ENCODE measurements at regions not wholly inside any gene's neighbourhood (a gene's known extent, or its start where the extent isn't known, plus 50 kb on each side); places are given as distances from the start of the nearest gene placed in this dataset.

GRCh38 chr9:109940561-109940960 lies 160.6 kb downstream of the PALM2AKAP2 start:
- DNase-seq (ENCODE audit: extremely low read depth in 1 of 2, low read depth in 1 of 2) = no peak

DNA sequence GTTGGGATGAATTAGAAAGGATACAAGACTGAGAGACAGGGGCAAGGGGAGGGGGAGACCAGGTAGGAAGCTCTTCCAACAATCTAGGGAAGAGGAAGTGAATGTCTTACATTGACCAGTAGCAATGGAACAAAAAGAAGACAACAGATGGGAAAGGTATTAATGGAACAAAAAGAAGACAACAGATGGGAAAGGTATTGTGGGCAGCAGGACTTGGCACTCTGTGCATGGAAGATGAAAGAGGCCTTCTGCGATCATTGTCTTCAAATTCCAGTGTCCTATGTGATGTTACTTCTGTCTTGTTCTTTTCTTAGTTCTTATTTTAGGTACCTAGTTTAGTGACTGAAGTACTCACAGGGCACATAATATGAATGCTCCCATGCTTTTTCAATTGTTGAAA lies 161.8 kb downstream of the PALM2AKAP2 start:
- DNase-seq (ENCODE audit: extremely low read depth in 1 of 2, low read depth in 1 of 2) = no peak

- DNase-seq (ENCODE audit: extremely low read depth in 1 of 2, low read depth in 1 of 2) = no peak
Observed at GRCh38 chr9:109945573-109945972, 165.6 kb downstream of the PALM2AKAP2 start.

DNA sequence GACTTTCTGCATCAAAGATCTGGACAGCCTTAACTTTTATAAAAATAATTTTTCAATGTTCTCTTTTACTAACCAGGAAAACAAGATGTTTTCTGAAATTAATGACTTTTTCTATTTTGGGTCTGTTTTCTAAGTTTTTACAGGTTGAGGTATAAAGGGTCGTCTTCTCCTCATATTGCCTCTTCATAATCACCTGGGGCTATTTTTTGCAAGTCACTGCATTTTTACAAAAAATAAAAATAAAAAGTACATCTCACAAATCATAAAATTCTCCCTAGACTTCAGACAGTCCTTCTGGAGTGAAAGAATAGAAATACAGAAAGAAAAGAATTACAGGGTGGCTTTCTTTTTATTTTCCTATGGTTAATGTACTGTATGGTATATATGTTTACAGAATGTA lies 168.5 kb downstream of the PALM2AKAP2 start:
- no peak for DNase-seq (ENCODE audit: extremely low read depth in 1 of 2, low read depth in 1 of 2)

DNA sequence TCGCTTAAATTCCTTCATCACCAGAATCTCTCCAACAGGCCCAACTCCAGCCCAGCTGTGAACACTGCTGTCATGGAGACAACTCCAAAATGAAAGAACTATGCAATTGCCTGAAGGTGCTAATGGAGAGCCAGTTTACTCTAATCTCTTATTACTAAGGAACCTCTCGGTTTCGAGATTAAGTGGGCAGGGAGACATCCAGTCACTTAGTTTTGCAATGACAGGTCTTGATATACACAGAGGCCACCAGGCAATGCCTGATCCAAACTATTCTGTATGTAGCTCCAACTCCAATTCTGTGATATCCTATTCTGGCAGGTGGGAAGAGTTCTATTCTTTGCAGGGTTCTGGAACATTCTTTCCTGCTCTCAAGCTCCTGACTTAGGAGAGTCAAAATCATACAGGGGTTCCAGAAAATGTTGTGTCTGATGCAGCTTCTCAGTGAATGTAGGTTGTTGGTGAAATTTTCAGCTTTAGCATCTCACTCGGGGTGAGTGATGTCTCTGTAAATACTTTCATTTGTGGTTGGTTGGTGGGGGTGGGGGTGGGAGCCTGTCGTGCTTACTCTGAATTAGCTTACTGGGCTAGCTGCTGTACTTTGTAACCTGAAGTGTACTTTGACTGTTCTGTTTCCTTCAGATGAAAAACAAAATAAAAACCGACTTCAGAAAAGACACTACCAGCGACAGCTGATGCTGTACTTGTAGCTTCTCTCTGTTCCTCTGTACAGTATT lies 170.9 kb downstream of the PALM2AKAP2 start:
- DNase-seq (ENCODE audit: extremely low read depth in 1 of 2, low read depth in 1 of 2) = no peak

DNA sequence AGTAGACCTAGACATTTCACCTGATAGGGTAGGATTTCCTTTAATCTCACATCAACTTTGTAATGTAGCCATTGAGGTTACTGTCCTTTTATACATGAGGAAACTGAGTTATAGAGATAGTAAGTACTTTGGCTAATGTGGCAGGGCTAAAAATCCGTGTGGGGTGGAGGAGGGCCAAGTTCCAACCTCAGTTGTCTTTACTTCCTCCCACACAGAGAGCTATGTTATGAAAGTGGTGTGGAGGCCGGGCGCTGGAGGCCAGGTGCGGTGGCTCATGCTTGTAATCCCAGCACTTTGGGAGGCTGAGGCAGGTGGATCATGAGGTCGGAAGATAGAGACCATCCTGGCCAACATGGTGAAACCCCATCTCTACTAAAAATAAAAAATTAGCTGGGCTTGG lies 173.3 kb downstream of the PALM2AKAP2 start:
- DNase-seq (ENCODE audit: extremely low read depth in 1 of 2, low read depth in 1 of 2) = no peak

GRCh38 chr9:109953813-109954497 lies 174.0 kb downstream of the PALM2AKAP2 start:
- no peak for DNase-seq (ENCODE audit: extremely low read depth in 1 of 2, low read depth in 1 of 2)

- no peak for DNase-seq (ENCODE audit: extremely low read depth in 1 of 2, low read depth in 1 of 2)
Observed at GRCh38 chr9:109956717-109957440, 176.9 kb downstream of the PALM2AKAP2 start.

- no peak for DNase-seq (ENCODE audit: extremely low read depth in 1 of 2, low read depth in 1 of 2)
Observed at GRCh38 chr9:109959679-109960078, 179.7 kb downstream of the PALM2AKAP2 start.

GRCh38 chr9:109961626-109962025 lies 181.6 kb downstream of the PALM2AKAP2 start:
- DNase-seq (ENCODE audit: extremely low read depth in 1 of 2, low read depth in 1 of 2) = no peak

GRCh38 chr9:109962215-109962614 lies 182.2 kb downstream of the PALM2AKAP2 start:
- DNase-seq (ENCODE audit: extremely low read depth in 1 of 2, low read depth in 1 of 2) = no peak

DNA sequence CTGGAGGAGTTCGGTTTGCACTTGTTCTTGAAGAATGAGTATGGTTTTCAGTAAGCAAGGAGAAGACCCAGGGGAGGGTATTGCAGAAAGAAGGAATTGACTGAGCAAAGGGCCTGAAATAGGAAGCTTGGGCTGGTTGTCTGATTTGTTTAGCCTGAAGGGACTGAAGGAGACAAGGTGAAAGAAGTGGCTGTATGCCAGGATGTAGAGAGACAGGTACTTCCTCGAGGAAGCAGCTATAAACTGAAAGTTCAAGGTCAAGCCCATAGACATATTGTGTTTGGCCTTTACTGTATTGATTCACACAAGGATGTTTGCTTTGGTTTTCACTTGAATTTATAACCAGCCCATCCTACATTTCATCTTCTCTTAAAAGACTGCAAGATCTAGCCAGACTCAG lies 183.1 kb downstream of the PALM2AKAP2 start:
- no peak for DNase-seq (ENCODE audit: extremely low read depth in 1 of 2, low read depth in 1 of 2)

DNA sequence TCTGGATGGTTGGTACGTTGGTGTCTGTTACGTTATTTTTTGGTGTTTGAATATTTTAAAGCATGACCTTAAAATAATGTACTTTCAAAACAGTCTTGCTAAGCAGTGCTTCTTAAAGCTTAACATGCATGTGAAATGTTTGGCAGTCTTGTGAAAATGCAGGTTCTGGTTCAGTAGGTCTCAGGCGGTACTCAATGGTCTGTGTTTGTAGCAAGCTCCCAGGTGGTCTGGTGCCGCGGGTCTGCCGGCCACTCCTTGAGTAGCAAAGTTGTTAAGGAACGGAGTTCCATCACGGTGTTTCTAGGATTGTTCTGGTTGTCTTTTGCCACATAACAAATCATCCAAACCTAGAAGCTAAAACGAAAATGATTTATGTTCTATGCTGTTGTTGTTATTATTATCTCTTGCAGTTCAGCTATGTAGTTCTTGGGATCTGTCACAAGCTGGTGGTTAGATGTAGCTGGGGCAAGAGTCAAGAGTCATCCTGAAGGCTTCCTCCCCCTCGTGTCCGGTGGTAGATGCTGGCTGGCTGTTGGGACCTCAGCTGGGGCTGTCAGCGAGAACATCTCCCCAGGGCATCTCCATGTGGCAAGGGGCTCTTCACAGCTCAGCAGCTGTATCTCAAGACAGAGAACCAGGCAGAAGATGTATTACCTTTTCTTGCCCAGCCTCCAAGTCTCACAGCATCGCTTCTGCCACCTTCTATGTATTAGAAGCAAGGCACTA lies 186.8 kb downstream of the PALM2AKAP2 start:
- DNase-seq (ENCODE audit: extremely low read depth in 1 of 2, low read depth in 1 of 2) = no peak

- DNase-seq (ENCODE audit: extremely low read depth in 1 of 2, low read depth in 1 of 2) = no peak
Observed at GRCh38 chr9:109967651-109968642, 187.9 kb downstream of the PALM2AKAP2 start.

DNA sequence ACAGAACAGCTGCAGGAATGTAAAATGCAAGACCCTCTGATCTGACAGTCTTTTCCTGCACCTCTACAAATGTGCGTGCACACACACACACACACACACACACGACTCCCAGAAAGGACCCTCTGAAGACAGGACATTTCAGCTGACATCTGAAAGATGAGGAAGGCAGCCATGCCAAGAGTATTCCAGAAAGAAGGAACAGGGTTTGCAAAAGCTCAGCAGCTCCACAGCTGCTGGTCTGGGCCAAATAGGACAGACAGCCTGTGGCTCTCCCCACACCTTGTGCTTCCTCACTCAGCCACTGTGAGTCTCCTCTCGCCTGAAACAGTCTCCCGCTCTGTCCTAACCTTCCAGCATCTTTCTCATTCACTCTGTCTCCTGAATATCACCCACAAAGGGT lies 189.0 kb downstream of the PALM2AKAP2 start:
- no peak for DNase-seq (ENCODE audit: extremely low read depth in 1 of 2, low read depth in 1 of 2)

GRCh38 chr9:109969573-109970237 lies 189.7 kb downstream of the PALM2AKAP2 start:
- DNase-seq (ENCODE audit: extremely low read depth in 1 of 2, low read depth in 1 of 2) = no peak

GRCh38 chr9:109971226-109971625 lies 191.2 kb downstream of the PALM2AKAP2 start:
- DNase-seq (ENCODE audit: extremely low read depth in 1 of 2, low read depth in 1 of 2) = no peak

GRCh38 chr9:109972026-109972882 lies 192.3 kb downstream of the PALM2AKAP2 start:
- DNase-seq (ENCODE audit: extremely low read depth in 1 of 2, low read depth in 1 of 2) = no peak

GRCh38 chr9:109973336-109973735 lies 193.3 kb downstream of the PALM2AKAP2 start:
- no peak for DNase-seq (ENCODE audit: extremely low read depth in 1 of 2, low read depth in 1 of 2)

Data from stimulated activated CD8-positive, alpha-beta memory T cell treated with anti-CD3 and anti-CD28 coated beads, Interleukin-7, amount 100 ng/mL, for 48 hours (primary cell).